GM18867 (cell line): ENCODE measurements at regions not wholly inside any gene's neighbourhood (a gene's known extent, or its start where the extent isn't known, plus 50 kb on each side); places are given as distances from the start of the nearest gene placed in this dataset.

Source experiments
- ATAC-seq: cut with Tn5 transposase; IDR thresholded peaks from one replicate; pipeline ENCODE4 v1.9.1; 2021; ENCODE audit warnings: mild to moderate bottlenecking, moderate library complexity; ENCODE audit not compliant: unreplicated experiment

- ATAC-seq, result no peak
Measured at GRCh38 chr18:75810961-75811551, 383.6 kb upstream of the SMIM21 start.

GRCh38 chr18:75810516-75810915 is 383.0 kb upstream of the SMIM21 start:
- ATAC-seq, result no peak

GRCh38 chr18:75809926-75810255 is 382.4 kb upstream of the SMIM21 start:
- ATAC-seq, result no peak

GRCh38 chr18:75809151-75809925 is 381.8 kb upstream of the SMIM21 start:
- ATAC-seq, result no peak

- ATAC-seq, result no peak
Measured at GRCh38 chr18:75805265-75805664, 377.8 kb upstream of the SMIM21 start.

- ATAC-seq, result no peak
Measured at GRCh38 chr18:75802681-75803080, 375.2 kb upstream of the SMIM21 start.

GRCh38 chr18:75801178-75801577 is 373.7 kb upstream of the SMIM21 start:
- no peak for ATAC-seq

- ATAC-seq, result no peak
Measured at GRCh38 chr18:75800331-75800648, 372.8 kb upstream of the SMIM21 start.

GRCh38 chr18:75799449-75800330 is 372.2 kb upstream of the SMIM21 start:
- no peak for ATAC-seq

- ATAC-seq, result no peak
Measured at GRCh38 chr18:75797046-75797445, 369.5 kb upstream of the SMIM21 start.

GRCh38 chr18:75790796-75791195 is 363.3 kb upstream of the SMIM21 start:
- no peak for ATAC-seq

GRCh38 chr18:75790111-75790510 is 362.6 kb upstream of the SMIM21 start:
- ATAC-seq, result no peak

GRCh38 chr18:75785834-75786233 is 358.3 kb upstream of the SMIM21 start:
- ATAC-seq, result no peak

GRCh38 chr18:75785206-75785605 is 357.7 kb upstream of the SMIM21 start:
- peak; percentile 68 for ATAC-seq

GRCh38 chr18:75784390-75784789 is 356.9 kb upstream of the SMIM21 start:
- no peak for ATAC-seq

- ATAC-seq, result no peak
Measured at GRCh38 chr18:75783566-75784281, 356.2 kb upstream of the SMIM21 start.

GRCh38 chr18:75782826-75783225 is 355.3 kb upstream of the SMIM21 start:
- ATAC-seq, result no peak

- ATAC-seq, result no peak
Measured at GRCh38 chr18:75782204-75782603, 354.7 kb upstream of the SMIM21 start.

GRCh38 chr18:75779910-75780309 is 352.4 kb upstream of the SMIM21 start:
- ATAC-seq, result no peak

GRCh38 chr18:75779450-75779849 is 351.9 kb upstream of the SMIM21 start:
- no peak for ATAC-seq

GRCh38 chr18:75777630-75778029 is 350.1 kb upstream of the SMIM21 start:
- no peak for ATAC-seq
